HG03460 (cell line): ENCODE measurements at regions not wholly inside any gene's neighbourhood (a gene's known extent, or its start where the extent isn't known, plus 50 kb on each side); places are given as distances from the start of the nearest gene placed in this dataset.

Experiments
- ATAC-seq: cut with Tn5 transposase; IDR thresholded peaks from one replicate; pipeline ENCODE4 v1.9.1; 2021; ENCODE audit not compliant: unreplicated experiment

- ATAC-seq: no peak
These were observed 620.3 kb downstream of the SLC4A3 start for GRCh38 chr2:220247588-220248350.

- no peak for ATAC-seq
These were observed 632.2 kb downstream of the SLC4A3 start for GRCh38 chr2:220259662-220260061.

GRCh38 chr2:220263300-220263699 is 635.9 kb downstream of the SLC4A3 start:
- ATAC-seq: no peak

DNA sequence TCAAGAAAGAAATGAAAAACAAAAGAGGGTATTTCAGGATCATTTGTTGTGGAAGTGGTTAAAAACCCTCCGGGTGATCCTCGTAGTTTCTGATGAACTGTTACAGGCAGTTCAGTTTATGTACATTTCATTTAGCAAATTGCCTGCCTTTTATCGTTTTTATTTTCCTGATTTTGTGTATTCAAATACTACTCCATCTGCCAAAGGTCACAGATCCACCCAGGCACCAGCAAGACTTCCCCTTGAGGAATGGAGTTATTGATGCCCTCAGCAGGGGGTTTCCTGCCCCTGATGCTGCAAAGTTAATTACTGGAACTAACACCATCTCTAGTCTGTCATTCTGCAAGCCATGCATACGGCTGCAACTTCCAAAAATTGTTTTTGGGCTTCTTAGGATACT is 641.9 kb downstream of the SLC4A3 start:
- ATAC-seq: no peak

DNA sequence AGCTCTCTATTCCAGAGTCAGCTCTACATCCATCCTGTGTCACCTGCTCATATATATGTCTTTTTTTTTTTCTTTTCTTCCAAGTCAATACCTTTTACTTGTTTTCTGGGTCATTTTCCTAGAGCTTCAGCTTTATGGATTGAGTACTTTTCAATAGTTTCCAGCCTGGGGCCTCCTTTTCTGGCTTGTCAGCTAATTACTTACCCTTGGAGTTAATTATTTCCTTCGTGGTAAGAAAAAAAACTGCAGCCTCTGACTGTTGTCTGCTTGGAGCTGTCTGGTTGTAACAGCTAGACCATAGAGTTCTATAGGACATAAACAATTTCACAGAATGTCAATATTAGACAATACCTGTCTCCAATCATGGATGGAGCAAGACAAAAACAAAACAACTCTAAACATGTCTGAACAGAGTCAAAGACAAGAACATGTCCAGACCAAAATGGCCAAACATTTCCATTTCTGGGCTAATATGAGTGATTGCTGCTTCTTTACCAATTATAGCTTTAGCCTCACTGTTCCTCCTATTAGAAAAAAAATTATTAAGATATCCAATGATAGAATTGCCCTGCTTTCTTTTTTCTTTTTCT is 643.1 kb downstream of the SLC4A3 start:
- no peak for ATAC-seq

GRCh38 chr2:220272656-220273055 is 645.2 kb downstream of the SLC4A3 start:
- no peak for ATAC-seq

DNA sequence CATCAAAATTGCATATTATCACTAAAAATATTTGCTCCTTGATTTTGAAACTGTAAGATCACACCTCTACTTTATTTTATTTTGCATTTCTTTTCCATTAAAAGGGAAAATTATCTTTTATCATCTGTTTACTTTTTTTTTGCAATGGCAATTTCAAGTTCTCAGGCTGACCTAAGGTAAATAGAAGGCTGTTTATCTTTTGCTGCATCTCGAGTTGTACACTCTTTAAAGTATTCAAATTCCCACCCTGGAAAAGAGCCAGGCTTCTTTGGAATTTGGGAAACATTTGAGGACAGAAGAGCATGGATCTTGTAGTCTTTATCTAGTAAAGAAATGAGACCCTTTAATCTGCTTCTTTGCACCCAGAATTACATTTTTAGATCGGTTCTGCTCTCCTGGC is 645.7 kb downstream of the SLC4A3 start:
- ATAC-seq: no peak

- no peak for ATAC-seq
These were observed 648.0 kb downstream of the SLC4A3 start for GRCh38 chr2:220275454-220275853.

DNA sequence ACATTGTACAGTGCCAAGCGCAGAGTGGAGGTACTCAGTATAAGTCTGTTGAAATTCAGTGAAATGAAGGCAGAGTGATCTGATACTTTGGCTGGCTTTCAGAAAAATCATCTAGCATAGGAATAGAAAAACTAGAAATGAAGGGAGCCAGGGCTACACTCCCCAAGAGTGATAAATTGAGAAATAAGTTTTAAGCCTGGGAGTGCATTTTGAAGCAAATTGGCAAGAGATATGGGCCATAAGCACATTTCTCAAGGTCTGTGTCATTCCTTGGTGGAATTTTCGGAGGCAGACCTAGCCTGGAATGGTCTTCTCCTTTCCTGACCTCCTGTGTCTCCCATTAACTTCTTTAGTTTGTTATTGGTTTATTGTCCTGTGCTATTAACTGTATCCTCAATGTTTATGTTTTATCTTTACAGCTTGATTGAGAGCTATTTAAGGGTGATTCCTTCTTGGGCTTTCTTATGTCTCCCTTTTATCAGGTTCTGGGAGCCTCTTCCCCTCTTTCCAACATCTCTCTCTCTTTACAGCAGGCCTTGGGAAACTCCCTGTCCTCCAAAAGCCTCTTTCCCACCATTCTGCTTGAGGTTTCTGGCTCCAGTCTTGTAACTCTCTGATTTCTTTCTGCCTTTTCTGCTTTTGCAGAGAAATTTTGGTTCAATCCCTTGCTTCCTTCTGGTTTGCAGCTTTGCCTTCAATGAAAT is 649.5 kb downstream of the SLC4A3 start:
- ATAC-seq: no peak

DNA sequence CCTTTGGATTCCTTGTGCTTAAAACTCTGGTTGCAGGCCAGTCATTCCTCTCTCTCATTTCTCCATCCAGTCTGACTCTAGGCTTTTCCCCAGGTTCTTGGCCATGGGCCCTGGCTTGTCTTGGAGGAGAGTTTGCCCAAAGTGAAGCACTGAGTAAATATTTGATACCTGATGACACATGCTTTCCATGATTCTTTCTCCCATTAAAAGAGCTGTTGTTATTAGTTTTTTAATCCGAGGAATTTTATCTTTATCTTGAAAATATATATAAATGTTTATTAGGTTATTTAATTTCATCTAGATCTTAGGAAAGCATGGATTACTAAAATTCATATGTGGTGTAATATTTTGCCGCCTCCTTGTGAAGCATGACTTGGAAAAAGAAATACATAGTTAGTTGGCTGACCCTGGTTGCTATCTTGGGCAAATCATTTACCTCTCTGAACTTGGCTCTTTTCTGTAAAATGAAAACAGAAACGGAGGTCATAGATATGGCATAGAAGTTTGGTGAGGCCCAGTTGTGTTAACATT is 650.1 kb downstream of the SLC4A3 start:
- ATAC-seq: no peak

DNA sequence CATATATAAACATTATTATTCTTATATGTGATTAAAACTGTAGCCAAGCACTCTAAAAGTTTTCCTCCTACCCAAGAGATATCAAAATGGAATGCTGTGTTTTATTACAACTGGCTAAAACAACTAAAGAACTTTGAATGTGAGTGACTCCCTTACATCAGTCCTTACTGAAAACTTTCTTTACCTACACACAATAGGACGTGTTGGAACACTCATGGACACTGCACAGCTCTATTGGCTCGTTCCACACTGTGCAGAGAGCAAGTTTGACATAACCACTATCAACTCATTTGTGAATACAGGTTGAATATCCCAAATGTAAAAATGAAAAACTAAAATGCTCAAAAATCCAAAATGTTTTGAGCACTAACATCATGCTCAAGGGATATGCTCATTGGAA is 650.6 kb downstream of the SLC4A3 start:
- ATAC-seq: no peak

DNA sequence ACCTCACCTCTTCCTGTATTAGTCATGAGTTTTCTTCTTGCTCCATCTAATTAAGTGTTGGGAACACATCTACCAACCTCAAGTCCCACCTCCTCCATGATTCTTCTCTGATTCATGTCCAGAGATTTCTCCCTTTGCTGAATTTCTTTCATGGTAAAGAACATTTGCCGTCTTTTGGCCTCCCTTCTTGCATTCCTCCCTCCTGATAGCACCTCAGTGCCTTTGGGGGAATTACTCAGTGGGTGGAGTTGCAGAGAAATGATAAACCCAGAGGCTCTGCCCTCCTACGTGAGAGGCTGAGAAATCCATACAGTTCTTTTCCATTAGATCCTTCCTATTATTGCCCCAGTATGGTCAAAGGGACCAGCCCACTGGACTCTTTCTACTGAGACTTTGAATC is 651.9 kb downstream of the SLC4A3 start:
- ATAC-seq: no peak

- no peak for ATAC-seq
These were observed 652.4 kb downstream of the SLC4A3 start for GRCh38 chr2:220279840-220280239.

DNA sequence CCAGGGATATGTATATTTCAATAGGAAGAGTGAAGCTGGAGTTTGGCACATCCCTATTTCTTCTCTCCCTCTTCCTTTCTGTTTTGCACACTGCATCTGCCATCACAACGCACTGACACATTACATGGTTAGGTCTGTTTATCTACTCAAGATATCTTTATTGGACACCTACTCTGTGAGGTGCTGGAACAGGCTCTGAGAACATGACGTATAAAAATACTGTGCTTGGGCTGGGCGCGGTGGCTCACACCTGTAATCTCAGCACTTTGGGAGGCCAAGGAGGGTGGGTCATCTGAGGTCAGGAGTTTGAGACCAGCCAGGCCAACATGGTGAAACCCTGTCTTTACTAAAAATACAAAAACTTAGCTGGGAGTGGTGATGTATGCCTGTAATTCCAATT is 653.3 kb downstream of the SLC4A3 start:
- ATAC-seq: no peak

DNA sequence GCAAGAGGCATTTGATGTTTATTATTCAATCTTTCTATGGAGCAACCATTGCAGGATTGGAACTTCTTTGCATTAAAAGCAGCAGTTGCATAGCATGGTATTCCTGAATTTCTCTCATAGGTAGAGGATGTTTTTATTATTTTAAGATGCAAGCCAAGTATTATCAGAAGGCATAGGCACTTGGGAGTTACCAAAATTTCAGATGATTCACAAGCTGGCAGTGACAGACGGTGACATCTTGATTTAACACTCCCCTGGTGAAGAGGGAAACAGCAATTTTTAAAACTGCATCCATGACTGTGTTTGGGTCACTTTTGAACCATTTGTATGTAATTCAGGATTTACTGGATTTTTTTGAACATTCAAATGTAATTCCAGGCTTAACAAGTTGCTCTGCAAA is 654.3 kb downstream of the SLC4A3 start:
- ATAC-seq: no peak

GRCh38 chr2:220282236-220282635 is 654.8 kb downstream of the SLC4A3 start:
- no peak for ATAC-seq

DNA sequence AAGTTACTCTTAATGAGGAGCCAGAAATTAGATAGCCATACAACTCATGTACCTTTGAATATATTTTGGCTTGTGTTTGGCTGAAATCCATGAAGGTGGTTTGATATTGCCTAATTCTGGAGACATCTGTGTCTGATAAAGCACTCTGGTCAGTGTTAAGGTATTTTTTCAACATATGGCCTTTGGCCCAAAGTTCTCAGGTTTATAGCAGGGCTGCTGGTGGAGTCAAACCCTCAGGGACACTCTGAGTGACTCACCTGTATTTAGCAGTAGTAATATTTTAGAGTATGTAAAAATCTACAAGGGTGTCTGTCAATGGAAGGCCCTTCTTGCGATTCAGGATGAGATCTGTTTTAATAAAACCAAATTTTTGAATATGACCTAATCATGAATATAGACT is 666.5 kb downstream of the SLC4A3 start:
- no peak for ATAC-seq

GRCh38 chr2:220296174-220296573 is 668.7 kb downstream of the SLC4A3 start:
- ATAC-seq: no peak

DNA sequence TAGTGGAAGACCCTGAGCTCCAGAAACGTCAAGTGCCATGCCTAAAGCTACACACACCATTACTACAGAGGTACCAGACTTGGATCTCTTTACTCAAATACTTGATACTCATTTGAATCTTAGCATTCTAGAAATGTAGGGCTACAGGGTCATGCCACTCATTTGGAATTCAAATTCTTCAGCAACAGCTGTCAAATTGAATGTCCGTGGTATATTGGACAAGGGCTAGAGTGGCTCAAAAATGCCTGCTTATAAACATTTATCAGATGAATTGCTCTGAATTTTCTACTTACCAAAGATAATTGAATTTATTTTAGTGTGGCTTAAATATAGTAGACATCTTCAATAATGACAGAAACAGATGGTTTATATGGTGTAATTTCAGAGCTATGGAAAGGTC is 669.7 kb downstream of the SLC4A3 start:
- no peak for ATAC-seq

DNA sequence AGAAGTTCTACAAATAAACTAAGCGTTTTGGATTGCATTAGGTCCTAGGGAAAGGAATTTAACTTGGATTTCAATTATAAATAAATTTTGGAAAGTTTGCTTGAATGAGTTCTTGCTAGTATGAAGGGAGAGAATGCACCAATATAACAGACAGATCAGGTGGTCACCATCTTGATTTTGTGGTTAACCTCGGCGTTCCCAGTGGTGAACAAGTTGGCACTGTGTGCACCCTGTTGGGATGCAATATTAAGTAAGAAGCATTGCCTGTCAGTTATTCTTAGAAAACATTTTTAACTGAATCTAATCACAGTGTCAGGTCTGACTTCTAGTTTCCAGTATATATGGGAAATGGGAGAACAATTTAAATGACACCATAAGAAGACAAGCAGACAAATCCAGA is 673.4 kb downstream of the SLC4A3 start:
- ATAC-seq: no peak

- no peak for ATAC-seq
These were observed 675.3 kb downstream of the SLC4A3 start for GRCh38 chr2:220302756-220303155.

DNA sequence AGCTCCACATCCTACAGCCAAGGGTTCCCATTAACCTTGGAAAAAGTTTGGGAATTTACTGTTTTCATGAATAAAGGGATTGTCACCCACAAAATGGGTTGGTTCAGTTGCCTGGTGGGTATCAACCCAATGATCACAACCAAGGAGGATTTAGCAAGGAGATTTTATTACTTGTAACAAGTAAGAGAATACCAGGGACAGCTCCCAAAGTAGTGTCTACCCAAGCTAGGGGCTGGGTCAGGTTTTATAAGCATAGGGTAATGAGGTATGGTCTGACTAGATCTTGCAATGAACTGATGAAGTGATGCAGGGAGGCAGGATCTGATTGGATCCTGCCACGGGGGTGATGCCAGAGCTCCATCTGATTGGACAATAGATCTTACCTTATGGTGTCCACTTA is 681.8 kb downstream of the SLC4A3 start:
- ATAC-seq: no peak
